Activated CD4-positive, alpha-beta memory T cell treated with anti-CD3 and anti-CD28 coated beads, Interleukin-2, amount 10 ng/mL, durations not matched to agents 7 days and 5 days (primary cell): ENCODE measurements at regions not wholly inside any gene's neighbourhood (a gene's known extent, or its start where the extent isn't known, plus 50 kb on each side); places are given as distances from the start of the nearest gene placed in this dataset.

ENCODE experiments used
- CTCF ChIA-PET: fragments of 350-600 bp; sonication (Branson Sonifier 250); formaldehyde crosslinking; loops from one replicate; lab custom pipeline; 2021; ENCODE audit warnings: antibody characterized with exemption, inconsistent platforms; lab: Charles Lee
- POLR2A ChIA-PET: fragments of 350-600 bp; sonication (Branson Sonifier 250); formaldehyde crosslinking; loops from one replicate; lab custom pipeline; 2021; ENCODE audit warnings: antibody characterized with exemption; lab: Charles Lee
- DNase-seq: peaks from one replicate; pipeline ENCODE4 v3.0.0-alpha.2; 2020
- H3K27ac Mint-ChIP-seq: one replicate; pipeline ENCODE4 v1.8.0; 2021; ENCODE audit warnings: mild to moderate bottlenecking, mixed read lengths
- H3K27me3 Mint-ChIP-seq: one replicate; pipeline ENCODE4 v1.8.0; 2021; ENCODE audit warnings: mixed read lengths
- H3K36me3 Mint-ChIP-seq: one replicate; pipeline ENCODE4 v1.8.0; 2021; ENCODE audit warnings: low read depth, mixed read lengths
- H3K4me1 Mint-ChIP-seq: one replicate; pipeline ENCODE4 v1.8.0; 2021; ENCODE audit warnings: mixed read lengths
- H3K4me3 Mint-ChIP-seq: one replicate; pipeline ENCODE4 v1.8.0; 2021; ENCODE audit warnings: mild to moderate bottlenecking, mixed read lengths
- H3K9me3 Mint-ChIP-seq: one replicate; pipeline ENCODE4 v1.8.0; 2021; ENCODE audit warnings: mixed read lengths

- CTCF ChIA-PET, result no interaction called here
- Mint-ChIP-seq H3K4me3 (no peak overlapping the region), H3K4me1 (no peaks in the 10 kb centered on the region), H3K9me3 (no peaks in the 10 kb centered on the region), H3K27me3 (no peaks in the 10 kb centered on the region), H3K27ac (no peak overlapping the region), H3K36me3 (no peaks in the 10 kb centered on the region)
- no peak for DNase-seq
- POLR2A ChIA-PET, result no interaction called here
Observed at GRCh38 chr4:45410701-45411210, 684.4 kb upstream of the GNPDA2 start.

- Mint-ChIP-seq H3K9me3 (peaks cover 2% of the 10 kb centered on the region), H3K27me3 (no peaks in the 10 kb centered on the region), H3K36me3 (no peaks in the 10 kb centered on the region), H3K4me1 (no peaks in the 10 kb centered on the region), H3K4me3 (no peak overlapping the region), H3K27ac (no peak overlapping the region)
- DNase-seq, result no peak
- ChIA-PET CTCF (no interaction called here), POLR2A (no interaction called here)
Observed at GRCh38 chr4:45409536-45409935, 683.2 kb upstream of the GNPDA2 start.

DNA sequence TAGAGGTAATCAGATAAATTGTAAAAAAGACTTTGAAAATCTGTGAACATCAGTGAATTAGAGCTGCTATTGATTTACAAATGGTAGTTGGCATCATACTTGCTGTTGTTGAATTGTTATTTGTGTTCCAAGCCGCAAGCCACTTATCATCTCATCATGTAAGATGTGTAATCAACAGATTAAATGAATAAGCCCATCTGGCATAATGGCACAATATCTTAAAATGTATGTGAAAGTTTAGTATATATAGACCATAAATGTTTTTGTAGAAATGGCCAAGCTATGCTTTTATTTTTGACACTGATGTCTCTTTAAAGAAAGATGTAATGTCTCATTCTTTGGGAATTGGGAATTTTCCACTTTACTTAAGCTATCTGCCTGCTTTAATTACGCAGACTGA is 682.6 kb upstream of the GNPDA2 start:
- POLR2A ChIA-PET, result no interaction called here
- Mint-ChIP-seq H3K27ac (no peak overlapping the region), H3K36me3 (no peaks in the 10 kb centered on the region), H3K4me3 (no peak overlapping the region), H3K9me3 (peaks cover 7% of the 10 kb centered on the region), H3K4me1 (no peaks in the 10 kb centered on the region), H3K27me3 (no peaks in the 10 kb centered on the region)
- DNase-seq, result no peak
- CTCF ChIA-PET, result no interaction called here

- peaks cover 3% of the 10 kb centered on the region for H3K9me3 Mint-ChIP-seq
- DNase-seq, result no peak
- H3K36me3 Mint-ChIP-seq, result no peaks in the 10 kb centered on the region
- H3K4me1 Mint-ChIP-seq, result no peaks in the 10 kb centered on the region
- no peaks in the 10 kb centered on the region for H3K27me3 Mint-ChIP-seq
- ChIA-PET POLR2A (no interaction called here), CTCF (no interaction called here)
- no peak overlapping the region for H3K27ac Mint-ChIP-seq
- H3K4me3 Mint-ChIP-seq, result no peak overlapping the region
Observed at GRCh38 chr4:45399116-45399515, 672.8 kb upstream of the GNPDA2 start.

DNA sequence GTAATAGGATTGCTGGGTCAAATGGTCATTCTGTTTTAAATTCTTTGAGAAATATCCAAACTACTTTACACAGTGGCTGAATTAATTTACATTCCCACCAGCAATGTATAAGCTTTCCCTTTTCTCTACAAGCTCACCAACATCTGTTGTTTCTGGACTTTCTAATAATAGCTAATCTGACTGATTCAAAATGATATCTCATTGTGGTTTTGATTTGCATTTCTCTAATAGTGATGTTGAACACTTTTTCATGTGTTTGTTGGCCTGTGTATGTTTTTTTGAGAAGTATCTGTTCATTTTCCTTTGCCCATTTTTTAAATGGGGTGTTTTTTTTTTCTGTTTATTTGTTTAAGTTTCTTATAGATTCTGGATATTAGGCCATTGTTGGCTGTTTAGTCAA is 659.0 kb upstream of the GNPDA2 start:
- H3K4me1 Mint-ChIP-seq, result no peaks in the 10 kb centered on the region
- H3K27ac Mint-ChIP-seq, result no peak overlapping the region
- no peak overlapping the region for H3K4me3 Mint-ChIP-seq
- ChIA-PET POLR2A (no interaction called here), CTCF (no interaction called here)
- peaks cover 19% of the 10 kb centered on the region for H3K9me3 Mint-ChIP-seq
- no peak for DNase-seq
- no peaks in the 10 kb centered on the region for H3K36me3 Mint-ChIP-seq
- no peaks in the 10 kb centered on the region for H3K27me3 Mint-ChIP-seq

GRCh38 chr4:45370408-45370807 is 644.1 kb upstream of the GNPDA2 start:
- H3K4me1 Mint-ChIP-seq, result no peaks in the 10 kb centered on the region
- CTCF ChIA-PET, result no interaction called here
- no peaks in the 10 kb centered on the region for H3K9me3 Mint-ChIP-seq
- no peak for DNase-seq
- no peak overlapping the region for H3K27ac Mint-ChIP-seq
- H3K36me3 Mint-ChIP-seq, result no peaks in the 10 kb centered on the region
- POLR2A ChIA-PET, result no interaction called here
- H3K4me3 Mint-ChIP-seq, result no peak overlapping the region
- no peaks in the 10 kb centered on the region for H3K27me3 Mint-ChIP-seq

DNA sequence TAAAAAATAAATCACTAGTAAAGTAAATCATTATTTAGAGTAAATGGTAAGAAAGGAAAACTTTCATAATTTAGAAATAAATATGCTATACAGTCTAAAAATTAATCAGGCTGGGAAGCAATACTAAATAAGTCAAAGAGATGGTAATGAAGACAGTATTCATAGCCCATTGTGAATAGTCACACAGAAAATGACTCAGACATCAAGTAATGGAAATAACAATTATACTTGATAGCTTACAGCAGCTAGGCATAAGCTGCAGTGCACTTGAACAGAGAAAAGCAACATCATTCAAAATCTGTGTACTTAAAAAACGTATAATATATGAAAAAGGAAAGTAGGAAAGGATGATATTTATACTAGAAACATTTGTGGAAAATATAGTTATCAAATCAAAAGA is 642.5 kb upstream of the GNPDA2 start:
- no peaks in the 10 kb centered on the region for H3K36me3 Mint-ChIP-seq
- ChIA-PET CTCF (no interaction called here), POLR2A (no interaction called here)
- H3K27me3 Mint-ChIP-seq, result no peaks in the 10 kb centered on the region
- H3K9me3 Mint-ChIP-seq, result no peaks in the 10 kb centered on the region
- no peak for DNase-seq
- no peak overlapping the region for H3K4me3 Mint-ChIP-seq
- no peaks in the 10 kb centered on the region for H3K4me1 Mint-ChIP-seq
- no peak overlapping the region for H3K27ac Mint-ChIP-seq

GRCh38 chr4:45363931-45364330 is 637.6 kb upstream of the GNPDA2 start:
- ChIA-PET CTCF (no interaction called here), POLR2A (no interaction called here)
- Mint-ChIP-seq H3K4me1 (no peaks in the 10 kb centered on the region), H3K27ac (no peak overlapping the region), H3K27me3 (no peaks in the 10 kb centered on the region), H3K9me3 (peaks cover 8% of the 10 kb centered on the region), H3K4me3 (no peak overlapping the region), H3K36me3 (no peaks in the 10 kb centered on the region)
- DNase-seq, result no peak

DNA sequence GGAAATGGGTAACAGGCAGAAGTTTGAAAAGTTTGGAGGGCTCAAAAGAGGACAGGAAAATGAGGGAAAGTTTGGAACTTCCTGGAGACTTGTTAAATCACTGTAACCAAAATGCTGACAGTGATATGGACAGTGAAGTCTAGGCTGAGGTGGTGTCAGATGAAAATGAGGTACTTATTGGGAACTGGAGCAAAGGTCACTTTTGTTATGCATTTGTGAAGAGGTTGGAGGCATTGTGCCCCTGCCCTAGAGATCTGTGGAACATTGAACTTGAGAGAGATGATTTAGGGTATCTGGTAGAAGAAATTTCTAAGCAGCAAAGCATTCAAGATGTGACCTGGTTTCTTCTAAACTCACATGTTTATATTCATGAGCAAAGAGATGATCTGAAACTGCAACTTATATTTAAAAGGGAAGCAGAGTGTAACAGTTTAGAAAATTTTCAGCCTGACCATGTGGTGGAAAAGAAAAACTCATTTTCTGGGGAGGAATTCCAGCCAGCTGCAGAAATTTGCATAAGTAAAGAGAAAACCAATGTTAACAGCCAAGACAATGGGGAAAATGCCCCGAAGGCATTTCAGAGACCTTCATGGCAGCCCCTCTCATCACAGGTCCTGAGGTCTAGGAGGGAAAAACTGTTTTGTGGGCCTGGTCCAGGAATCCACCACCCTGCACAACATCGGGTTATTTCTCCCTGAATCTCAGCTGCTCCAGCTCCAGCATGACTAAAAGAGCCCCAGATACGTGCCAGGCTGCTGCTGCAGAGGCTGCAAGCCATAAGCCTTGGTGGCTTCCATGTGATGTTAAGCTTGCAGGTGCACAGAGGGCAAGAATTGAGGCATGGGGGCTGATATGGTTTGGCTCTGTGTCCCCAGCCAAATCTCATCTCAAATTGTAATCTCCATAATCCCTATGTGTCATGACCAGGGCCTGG is 632.5 kb upstream of the GNPDA2 start:
- Mint-ChIP-seq H3K4me1 (no peaks in the 10 kb centered on the region), H3K9me3 (peaks cover 8% of the 10 kb centered on the region), H3K27me3 (no peaks in the 10 kb centered on the region), H3K4me3 (no peak overlapping the region), H3K36me3 (no peaks in the 10 kb centered on the region), H3K27ac (no peak overlapping the region)
- POLR2A ChIA-PET, result no interaction called here
- DNase-seq, result no peak
- CTCF ChIA-PET, result no interaction called here

GRCh38 chr4:45353161-45353560 is 626.8 kb upstream of the GNPDA2 start:
- CTCF ChIA-PET, result no interaction called here
- Mint-ChIP-seq H3K9me3 (no peaks in the 10 kb centered on the region), H3K27ac (no peak overlapping the region)

DNA sequence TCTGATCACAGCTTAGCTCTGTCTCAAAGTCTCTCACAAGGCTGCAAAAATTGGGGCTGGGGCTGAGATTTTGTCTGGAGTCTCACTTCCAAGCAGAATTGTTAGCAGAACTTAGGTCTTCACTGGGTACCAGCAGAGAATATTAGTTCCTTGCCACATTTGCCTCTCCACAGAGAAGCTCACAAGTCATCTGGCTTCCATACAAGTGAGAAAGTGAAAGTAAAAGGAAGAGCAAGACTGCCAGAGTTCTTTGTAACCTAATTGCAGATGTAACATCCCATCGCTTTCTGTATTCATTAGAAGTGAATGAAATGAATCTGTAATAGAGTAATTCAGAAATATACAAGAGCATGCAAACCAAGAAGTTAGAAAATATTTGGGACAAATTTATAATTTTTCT is 624.1 kb upstream of the GNPDA2 start:
- H3K27ac Mint-ChIP-seq, result no peak overlapping the region
- no peak for DNase-seq
- H3K4me1 Mint-ChIP-seq, result no peaks in the 10 kb centered on the region
- H3K4me3 Mint-ChIP-seq, result no peak overlapping the region
- POLR2A ChIA-PET, result no interaction called here
- H3K27me3 Mint-ChIP-seq, result no peaks in the 10 kb centered on the region
- no peaks in the 10 kb centered on the region for H3K9me3 Mint-ChIP-seq
- CTCF ChIA-PET, result no interaction called here
- H3K36me3 Mint-ChIP-seq, result no peaks in the 10 kb centered on the region

More at GRCh38 chr4:45353161-45353560, 626.8 kb upstream of the GNPDA2 start:
- no peak for DNase-seq
- Mint-ChIP-seq H3K36me3 (no peaks in the 10 kb centered on the region), H3K4me3 (no peak overlapping the region), H3K27me3 (no peaks in the 10 kb centered on the region), H3K4me1 (no peaks in the 10 kb centered on the region)
- POLR2A ChIA-PET, result no interaction called here

DNA sequence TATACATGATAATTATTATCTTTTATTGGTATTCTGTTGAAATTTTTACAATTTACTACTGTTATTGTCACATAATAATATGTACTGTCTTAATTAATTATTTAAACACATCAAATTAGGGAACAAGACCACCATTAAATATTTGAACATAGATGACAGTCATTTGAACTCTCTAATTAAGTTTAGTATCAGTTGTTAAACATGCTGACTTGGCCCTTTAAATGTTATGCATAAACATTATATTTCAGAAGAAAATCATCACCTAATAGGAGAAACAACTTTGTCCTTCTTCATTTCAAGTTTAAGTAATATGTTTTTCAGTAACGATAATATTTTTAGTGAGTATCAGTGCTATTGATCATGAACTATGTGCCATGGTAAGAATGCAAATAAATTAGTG is 623.5 kb upstream of the GNPDA2 start:
- DNase-seq, result no peak
- Mint-ChIP-seq H3K4me1 (no peaks in the 10 kb centered on the region), H3K36me3 (no peaks in the 10 kb centered on the region), H3K9me3 (peaks cover 5% of the 10 kb centered on the region), H3K27me3 (no peaks in the 10 kb centered on the region), H3K4me3 (no peak overlapping the region), H3K27ac (no peak overlapping the region)
- POLR2A ChIA-PET, result no interaction called here
- CTCF ChIA-PET, result no interaction called here

- ChIA-PET CTCF (no interaction called here), POLR2A (no interaction called here)
- peaks cover 5% of the 10 kb centered on the region for H3K9me3 Mint-ChIP-seq
- no peaks in the 10 kb centered on the region for H3K4me1 Mint-ChIP-seq
- H3K27ac Mint-ChIP-seq, result no peak overlapping the region
- no peak overlapping the region for H3K4me3 Mint-ChIP-seq
- H3K36me3 Mint-ChIP-seq, result no peaks in the 10 kb centered on the region
- DNase-seq, result no peak
- no peaks in the 10 kb centered on the region for H3K27me3 Mint-ChIP-seq
Observed at GRCh38 chr4:45346816-45347435, 620.6 kb upstream of the GNPDA2 start.

- Mint-ChIP-seq H3K9me3 (peaks cover 5% of the 10 kb centered on the region), H3K27ac (no peak overlapping the region), H3K4me3 (no peak overlapping the region), H3K27me3 (no peaks in the 10 kb centered on the region), H3K36me3 (no peaks in the 10 kb centered on the region), H3K4me1 (no peaks in the 10 kb centered on the region)
- no peak for DNase-seq
- ChIA-PET POLR2A (no interaction called here), CTCF (no interaction called here)
Observed at GRCh38 chr4:45345558-45345957, 619.2 kb upstream of the GNPDA2 start.
